NCI-H2227 (cell line): ENCODE measurements at regions not wholly inside any gene's neighbourhood (a gene's known extent, or its start where the extent isn't known, plus 50 kb on each side); places are given as distances from the start of the nearest gene placed in this dataset.
A peak's percentile ranks its signal among the peaks of the same experiment; 100 is the strongest.
"Not testable (repeated sequence)": the region's sequence is repeated elsewhere in the genome, so short reads cannot be mapped to it uniquely, and the experiment has no call there.

Experiments used
- DNase-seq: peaks from one replicate; lab custom pipeline; 2025; ENCODE audit not compliant: unreplicated experiment; lab: John Stamatoyannopoulos, UW

DNA sequence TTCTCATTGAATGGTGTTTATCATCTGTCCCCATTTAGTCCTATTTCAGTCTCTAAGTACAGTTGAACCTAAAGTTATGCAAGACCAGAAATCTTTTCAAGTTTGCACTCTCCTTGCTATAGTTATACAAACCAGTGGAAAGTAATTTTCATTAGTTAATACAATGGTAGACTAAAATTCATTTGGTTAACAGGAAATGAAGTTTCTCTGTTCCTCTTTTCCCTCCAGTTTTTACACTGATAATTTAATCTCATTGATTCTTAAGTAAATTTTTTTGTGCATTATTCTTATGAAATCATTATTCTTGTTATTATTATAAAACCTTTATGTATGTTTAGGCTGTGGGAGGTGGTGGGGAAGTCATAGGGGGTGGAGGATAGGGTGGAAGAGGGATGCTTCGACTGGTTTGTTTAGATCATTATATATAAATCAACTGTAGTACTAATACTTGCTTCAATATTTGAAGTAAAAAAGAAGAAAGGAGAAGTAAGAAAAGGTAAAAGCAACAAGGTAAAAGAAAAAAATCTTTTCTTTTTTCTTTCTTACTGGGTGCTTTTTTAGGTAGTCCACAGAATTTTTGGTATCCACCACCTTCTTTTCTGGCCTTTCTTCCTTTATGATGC is 104.1 kb downstream of the GPR85 start:
- no peak for DNase-seq

- no peak for DNase-seq
Measured at GRCh38 chr7:112981966-112982365, 104.7 kb downstream of the GPR85 start.

GRCh38 chr7:112979055-112979454 is 107.6 kb downstream of the GPR85 start:
- DNase-seq = not testable (repeated sequence)

GRCh38 chr7:112977244-112977955 is 109.2 kb downstream of the GPR85 start:
- not testable (repeated sequence) for DNase-seq

GRCh38 chr7:112970771-112971170 is 115.9 kb downstream of the GPR85 start:
- no peak for DNase-seq

DNA sequence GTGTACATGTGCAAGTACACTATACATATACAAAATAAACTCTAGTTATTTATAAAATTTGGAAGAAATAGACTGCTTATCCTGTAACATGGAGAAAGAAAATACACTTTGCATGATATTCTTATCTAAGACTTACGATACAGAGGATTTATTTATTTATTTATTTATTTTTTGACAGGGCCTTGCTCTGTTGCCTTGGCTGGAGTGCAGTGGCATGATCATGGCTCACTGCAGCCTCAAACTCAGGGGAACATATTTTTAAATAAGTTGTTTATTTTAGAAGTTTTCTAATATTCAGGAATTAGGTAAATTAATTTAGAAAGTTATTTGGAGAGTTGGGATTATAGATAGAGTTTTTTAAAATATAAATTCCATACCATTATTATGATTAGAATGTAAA is 116.7 kb downstream of the GPR85 start:
- no peak for DNase-seq

- no peak for DNase-seq
Measured at GRCh38 chr7:112965506-112965905, 121.1 kb downstream of the GPR85 start.

DNA sequence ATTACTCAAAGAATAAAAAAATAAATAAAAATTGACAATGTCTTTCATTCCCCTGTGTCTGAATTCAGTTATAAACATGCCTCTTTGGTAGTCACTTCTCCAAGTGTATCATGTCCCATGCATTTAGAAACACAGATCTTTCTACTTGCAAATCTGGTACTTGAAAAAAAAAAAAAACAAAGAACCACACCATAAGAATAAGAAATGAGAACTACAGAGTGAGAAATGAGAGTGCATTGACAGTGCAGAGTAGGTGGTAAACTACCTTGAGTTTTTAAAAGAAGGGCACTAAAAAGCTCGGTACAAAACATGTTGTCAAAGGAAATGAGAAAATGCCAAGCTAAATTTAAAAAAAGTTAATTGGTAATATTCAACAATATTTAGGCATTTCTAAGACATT is 123.0 kb downstream of the GPR85 start:
- no peak for DNase-seq

GRCh38 chr7:112962815-112963214 is 123.8 kb downstream of the GPR85 start:
- no peak for DNase-seq

GRCh38 chr7:112959276-112959675 is 127.4 kb downstream of the GPR85 start:
- no peak for DNase-seq

DNA sequence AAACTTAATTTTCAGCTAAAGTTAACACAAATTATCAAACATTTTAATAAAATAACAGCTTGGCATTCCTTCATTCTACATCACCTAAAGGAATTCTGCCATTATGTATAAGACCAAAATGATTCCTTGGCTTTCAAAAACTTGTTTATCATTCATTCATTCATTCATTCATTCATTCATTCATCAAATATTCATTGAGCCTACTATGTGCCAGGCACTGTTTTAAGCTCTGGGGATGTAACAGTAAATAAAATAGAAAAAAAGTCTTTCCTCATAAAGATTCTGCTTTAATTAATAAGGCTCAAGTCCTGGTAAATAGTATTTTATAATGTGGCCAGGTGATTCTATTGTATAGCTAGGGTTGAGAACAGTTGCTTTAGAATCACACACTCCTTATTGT is 127.9 kb downstream of the GPR85 start:
- DNase-seq = no peak

- DNase-seq = no peak
Measured at GRCh38 chr7:112957901-112958300, 128.7 kb downstream of the GPR85 start.

DNA sequence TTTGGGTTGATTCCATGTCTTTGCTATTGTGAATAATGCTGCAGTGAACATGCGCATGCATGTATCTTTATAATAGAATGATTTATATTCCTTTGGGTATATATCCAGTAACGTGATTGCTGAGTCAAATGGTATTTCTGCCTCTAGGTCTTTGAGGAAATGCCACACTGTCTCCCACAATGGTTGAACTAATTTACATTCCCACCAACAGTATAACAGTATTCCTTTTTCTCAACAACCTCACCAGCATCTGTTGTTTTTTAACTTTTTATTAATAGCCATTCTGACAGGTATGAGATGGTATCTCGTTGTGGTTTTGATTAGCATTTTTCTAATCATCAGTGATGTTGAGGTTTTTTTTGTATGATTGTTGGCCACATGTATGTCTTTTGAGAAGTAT is 133.6 kb downstream of the GPR85 start:
- not testable (repeated sequence) for DNase-seq

DNA sequence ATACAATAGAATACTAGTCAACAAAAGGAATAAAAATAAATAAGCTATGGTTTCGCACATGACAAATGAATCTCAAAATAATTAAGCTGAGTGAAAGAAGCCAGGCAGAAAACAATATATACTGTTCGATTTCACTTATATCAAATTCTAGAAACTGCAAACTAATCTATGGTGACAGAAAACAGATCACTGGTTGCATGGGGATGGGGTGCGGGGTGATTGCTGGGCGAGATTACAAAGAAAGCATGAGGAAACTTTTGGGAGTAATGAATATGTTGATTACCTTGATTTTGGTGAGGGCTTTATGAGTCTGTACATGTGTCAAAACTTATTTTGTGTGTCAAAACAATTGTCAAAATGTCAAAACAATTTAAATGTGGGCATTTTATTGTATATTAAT is 135.6 kb downstream of the GPR85 start:
- DNase-seq = no peak

DNA sequence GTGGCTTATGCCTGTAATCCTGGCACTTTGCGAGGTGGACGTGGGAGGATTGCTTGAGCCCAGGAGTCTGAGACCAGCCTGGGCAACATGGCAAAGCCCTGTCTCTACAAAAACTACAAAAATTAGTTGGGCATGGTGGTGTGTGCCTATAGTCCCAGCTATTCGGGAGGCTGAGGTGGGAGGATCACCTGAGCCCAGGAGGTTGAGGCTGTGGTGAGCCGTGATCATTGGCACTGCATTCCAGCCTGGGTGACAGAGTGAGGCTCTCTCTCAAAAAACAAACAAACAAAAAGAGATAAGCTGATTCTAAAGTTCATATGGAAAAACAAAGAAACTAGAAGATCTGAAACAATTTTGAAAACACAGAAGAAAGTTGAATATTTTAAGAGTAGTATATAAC is 136.9 kb downstream of the GPR85 start:
- not testable (repeated sequence) for DNase-seq

DNA sequence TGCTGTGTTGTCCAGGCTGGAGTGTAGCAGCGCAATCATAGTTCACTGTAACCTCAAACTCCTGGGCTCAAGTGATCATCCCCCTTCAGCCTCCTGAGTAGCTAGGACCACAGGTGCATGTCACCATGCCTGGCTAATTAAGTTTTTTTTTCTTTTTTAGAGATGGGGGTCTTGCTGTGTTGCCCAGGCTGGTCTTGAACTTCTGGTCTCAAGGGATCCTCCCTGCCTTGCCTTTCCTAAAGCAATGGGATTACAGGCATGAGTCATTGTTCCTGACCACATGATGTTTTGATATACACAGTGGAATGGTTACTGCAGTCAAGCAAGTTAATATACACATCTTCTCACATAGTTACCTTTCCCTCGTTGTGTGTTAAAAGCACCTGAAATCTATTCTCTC is 140.3 kb downstream of the GPR85 start:
- DNase-seq = no peak

GRCh38 chr7:112945046-112945445 is 141.6 kb downstream of the GPR85 start:
- DNase-seq = no peak

DNA sequence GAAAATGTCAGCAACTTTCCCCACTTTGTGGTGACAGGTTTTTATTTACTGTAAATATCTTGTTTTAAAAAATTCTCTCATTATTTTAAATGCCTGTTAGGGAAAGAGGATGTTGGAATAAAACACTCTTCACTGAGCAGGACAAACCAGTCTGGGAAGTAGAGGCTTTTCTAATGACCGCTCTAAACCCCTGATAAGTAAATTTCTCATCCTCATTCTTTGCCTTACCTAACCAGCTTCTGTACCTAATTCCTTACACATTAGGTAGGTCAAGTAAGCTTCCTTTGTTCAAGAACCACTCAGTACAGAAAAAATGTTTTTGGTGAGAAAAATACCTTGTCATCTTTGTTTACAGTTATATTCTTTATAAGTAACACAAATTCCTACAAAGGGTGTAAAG is 143.6 kb downstream of the GPR85 start:
- DNase-seq = no peak

DNA sequence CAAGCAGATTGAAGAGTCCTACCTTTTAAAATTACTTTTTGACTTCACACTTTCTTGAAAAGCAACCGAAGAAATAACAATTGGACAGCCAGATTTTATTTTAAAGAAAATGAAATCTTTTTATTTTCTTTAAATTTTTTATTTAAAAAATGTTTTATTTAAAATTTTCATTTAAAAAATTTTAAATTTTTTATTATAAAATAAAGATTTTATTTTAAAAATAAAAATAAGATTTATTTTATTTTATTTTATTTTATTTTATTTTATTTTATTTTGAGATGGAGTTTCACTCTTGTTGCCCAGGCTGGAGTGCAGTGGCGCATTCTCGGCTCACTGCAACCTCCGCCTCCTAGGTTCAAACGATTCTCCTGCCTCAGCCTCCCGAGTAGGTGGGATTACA is 144.5 kb downstream of the GPR85 start:
- DNase-seq = not testable (repeated sequence)

GRCh38 chr7:112940314-112940732 is 146.3 kb downstream of the GPR85 start:
- DNase-seq = no peak

GRCh38 chr7:112939574-112940313 is 146.9 kb downstream of the GPR85 start:
- DNase-seq = peak; percentile 100
